Gastroesophageal sphincter (tissue), 3 donors: ENCODE measurements at regions not wholly inside any gene's neighbourhood (a gene's known extent, or its start where the extent isn't known, plus 50 kb on each side); places are given as distances from the start of the nearest gene placed in this dataset.

ENCODE experiments used
- POLR2A ChIP-seq, 2 donors: fragments of 450-650 bp; IDR thresholded peaks; one replicate each; pipeline ENCODE4 v1.6.1; 2017; ENCODE audit warnings: antibody characterized with exemption in 2 of 2, mild to moderate bottlenecking in 2 of 2, moderate library complexity in 1 of 2
- TF ChIP-seq, protein P1 (sequence below), 4 experiments: fragments of 200-600 bp in 2 of 4; fragments of 450-650 bp in 2 of 4; sonication (generic) in 1 of 4; IDR thresholded peaks; one replicate each; pipeline ENCODE4 v1.5.1; 2017 to 2019; ENCODE audit warnings: antibody characterized with exemption in 4 of 4, mild to moderate bottlenecking in 2 of 4, moderate library complexity in 2 of 4

DNA sequence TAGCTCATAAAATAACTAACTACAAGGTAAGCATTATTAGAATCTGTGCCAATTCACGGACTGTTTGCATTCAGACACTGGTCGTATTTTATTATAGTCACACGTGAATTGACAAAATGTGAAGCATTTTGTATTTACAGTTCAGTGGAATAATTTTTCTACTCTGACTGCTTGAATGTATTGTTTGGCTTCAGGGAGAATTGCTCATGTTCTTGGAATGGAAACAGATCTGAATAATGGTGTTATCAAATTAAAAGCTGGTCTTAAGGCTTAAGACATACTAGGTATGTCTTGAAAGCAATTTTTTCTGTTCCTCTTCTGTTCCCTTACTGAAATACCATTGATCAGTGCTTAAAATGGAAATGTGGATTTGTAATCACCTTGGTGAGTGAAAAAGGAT lies 543.7 kb upstream of the TLE4 start:
- TF ChIP-seq POLR2A (IDR thresholded peaks at IDR 0.05) = no peak
- TF ChIP-seq, protein P1, sequence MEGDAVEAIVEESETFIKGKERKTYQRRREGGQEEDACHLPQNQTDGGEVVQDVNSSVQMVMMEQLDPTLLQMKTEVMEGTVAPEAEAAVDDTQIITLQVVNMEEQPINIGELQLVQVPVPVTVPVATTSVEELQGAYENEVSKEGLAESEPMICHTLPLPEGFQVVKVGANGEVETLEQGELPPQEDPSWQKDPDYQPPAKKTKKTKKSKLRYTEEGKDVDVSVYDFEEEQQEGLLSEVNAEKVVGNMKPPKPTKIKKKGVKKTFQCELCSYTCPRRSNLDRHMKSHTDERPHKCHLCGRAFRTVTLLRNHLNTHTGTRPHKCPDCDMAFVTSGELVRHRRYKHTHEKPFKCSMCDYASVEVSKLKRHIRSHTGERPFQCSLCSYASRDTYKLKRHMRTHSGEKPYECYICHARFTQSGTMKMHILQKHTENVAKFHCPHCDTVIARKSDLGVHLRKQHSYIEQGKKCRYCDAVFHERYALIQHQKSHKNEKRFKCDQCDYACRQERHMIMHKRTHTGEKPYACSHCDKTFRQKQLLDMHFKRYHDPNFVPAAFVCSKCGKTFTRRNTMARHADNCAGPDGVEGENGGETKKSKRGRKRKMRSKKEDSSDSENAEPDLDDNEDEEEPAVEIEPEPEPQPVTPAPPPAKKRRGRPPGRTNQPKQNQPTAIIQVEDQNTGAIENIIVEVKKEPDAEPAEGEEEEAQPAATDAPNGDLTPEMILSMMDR (IDR thresholded peaks at IDR 0.05) = no peak
